ENCODE measurements at regions not wholly inside any gene's neighbourhood (a gene's known extent, or its start where the extent isn't known, plus 50 kb on each side); places are given as distances from the start of the nearest gene placed in this dataset.

DNA sequence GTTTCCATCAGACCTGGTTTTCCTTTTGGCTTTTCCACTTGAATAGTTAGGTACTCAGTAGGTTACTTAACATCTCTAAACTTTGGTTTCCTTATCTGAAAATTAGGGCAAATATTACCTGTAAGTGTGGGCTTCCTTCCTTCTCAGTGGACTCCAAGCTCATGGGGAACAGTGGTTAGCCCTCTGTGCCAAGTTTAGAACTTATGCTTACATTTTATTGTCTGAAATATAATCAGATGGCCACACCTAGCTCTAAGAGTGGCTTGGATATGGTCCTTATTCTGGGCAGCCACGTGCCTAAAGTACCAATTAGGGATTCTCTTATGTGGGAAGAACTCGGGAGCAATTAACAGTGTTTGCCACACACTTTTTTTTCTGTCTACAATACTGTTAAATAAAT is 133.9 kb downstream of the UCHL1 start:
- DNase-seq (ENCODE audit: low spot score), result no peak

DNA sequence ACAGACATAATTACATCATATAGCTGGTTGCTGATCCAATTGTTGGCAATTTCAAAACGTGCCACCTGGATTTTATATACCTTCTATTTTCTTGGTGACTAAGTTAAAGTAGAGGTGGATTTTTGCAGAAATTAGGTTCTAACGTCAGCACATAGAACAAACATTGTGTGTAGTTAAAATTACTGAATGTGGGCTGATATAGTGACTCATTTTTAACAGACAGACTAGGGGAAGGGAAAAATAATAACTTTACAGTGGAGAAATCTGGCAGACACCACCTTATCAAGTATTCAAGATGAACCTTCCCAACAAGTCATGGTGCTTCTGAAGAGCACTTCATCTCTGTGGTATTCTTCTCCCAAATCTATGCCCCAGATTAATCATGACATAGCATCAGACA is 134.5 kb downstream of the UCHL1 start:
- no peak for DNase-seq (ENCODE audit: low spot score)

DNA sequence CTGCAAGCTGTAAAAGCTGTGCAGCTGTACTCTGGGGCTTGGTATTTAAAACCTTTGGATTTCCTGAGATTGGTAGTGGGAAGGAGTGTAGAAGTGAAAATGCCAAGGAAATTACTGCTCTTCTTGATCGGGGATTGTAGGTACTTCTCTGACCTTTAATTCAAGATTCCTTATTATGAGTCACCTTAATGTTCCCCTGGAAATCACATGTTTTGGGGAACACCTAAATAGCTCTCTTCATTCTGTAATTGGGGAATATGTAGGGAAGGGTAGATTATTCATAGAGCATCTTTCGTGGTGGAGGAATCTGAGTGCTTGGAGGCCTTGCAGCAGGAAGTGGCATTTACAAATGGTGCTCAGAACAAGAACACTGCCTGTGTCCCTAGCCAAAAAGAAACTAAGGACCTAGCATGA is 137.8 kb downstream of the UCHL1 start:
- DNase-seq (ENCODE audit: low spot score), result no peak

DNA sequence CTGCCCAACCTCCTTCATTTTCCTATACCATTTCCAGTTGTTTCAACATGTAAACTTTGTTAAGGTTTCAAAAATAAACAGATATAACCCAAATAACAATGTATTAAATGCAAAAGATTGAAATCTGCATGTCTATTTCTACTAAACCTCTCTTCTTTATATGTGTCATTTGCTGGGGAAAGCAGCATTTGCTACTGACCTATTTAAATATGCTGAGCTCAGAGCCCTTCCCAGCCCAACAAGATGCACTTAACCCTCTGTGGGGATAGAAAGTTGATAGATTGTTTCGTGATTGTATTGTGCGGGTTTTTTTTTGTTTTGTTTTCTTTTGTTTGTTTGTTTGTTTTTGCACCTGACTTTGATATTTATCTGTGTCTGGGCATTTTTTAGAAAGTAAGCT is 139.5 kb downstream of the UCHL1 start:
- DNase-seq (ENCODE audit: low spot score), result no peak

DNA sequence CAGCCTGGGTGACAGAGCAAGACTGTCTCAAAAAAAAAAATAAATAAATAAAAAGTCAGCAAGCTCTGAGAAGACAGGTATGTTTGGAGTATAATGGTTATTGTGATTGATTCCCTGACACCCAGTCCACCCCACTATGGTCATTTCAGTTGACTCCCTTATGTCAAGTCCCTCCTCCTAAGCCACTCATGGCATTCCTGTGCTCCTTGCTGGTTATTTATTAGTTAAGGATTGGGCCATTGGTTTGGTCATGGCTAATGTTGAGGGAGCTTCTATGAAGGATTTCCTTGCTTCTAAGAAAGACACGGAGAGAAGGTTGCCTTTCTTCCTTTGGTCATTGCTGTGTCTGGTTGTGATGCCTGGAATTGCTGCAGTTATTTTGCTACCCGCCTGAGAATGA is 140.1 kb downstream of the UCHL1 start:
- no peak for DNase-seq (ENCODE audit: low spot score)

DNA sequence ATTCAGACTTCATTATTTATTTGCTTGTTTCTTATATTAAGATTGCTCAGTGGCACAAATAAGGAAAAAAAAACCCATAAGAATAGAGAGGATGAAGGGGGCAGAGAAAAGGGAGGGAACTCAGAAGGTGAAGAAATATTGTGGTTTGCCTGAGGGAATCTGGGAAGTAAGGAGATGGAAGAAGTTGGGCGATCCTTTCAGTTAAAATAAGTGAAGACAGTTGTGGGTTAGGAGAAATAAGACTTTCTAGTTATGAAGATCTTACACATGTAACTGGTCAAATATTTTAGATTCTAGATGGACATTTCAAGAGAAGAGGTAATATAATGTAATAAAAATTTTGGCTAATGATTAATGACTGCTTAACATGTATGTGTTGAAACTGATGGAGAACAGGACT is 138.7 kb upstream of the LIMCH1 start:
- no peak for DNase-seq (ENCODE audit: low spot score)

DNA sequence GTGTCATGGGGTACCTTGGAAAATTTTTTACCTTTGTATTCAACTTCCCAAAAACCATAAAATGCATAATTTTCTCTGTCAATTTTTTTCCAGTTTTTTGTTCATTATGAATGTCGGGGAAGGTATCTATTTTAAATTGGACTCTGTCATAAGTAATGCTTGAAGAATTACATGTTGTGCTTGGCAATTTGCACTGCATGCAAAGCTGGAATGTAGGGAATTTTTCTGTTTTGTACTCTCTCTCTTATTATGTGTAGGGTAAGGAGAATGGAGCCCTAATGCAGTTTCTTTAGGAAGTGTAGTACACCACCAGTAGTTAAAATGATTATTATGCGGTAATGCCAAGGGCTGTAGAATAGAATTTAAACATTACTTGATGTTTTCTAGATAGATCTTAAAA is 137.7 kb upstream of the LIMCH1 start:
- no peak for DNase-seq (ENCODE audit: low spot score)

DNA sequence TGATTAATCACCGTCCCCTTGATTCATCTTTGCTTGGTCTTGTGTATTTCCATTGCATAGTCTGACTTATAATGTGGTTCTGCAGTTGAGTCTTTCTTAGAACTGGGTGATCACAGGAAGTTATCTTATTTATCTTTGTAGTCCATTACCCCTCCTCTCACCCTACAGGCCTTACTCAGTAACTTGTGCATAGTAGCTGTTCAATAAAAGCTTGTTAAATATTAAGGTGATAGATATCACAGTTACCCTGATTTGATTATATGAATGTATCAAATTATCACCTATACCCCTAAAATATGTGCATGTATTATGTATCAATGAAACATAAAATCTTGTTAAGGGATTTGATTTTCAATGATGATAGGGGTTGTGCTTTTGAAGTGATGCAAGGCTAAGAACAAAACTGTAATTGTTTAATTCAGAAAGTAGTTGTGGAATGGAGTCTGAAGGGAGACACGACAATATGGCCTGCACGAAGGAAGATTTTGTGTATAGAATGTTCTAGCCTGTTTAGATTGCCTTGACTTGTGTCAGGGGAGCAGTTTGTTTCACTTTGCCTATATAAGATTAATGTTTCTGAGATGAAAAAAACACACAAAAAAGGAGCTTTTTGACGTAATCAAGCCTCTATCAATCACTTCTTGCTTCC is 132.4 kb upstream of the LIMCH1 start:
- DNase-seq (ENCODE audit: low spot score), result no peak

DNA sequence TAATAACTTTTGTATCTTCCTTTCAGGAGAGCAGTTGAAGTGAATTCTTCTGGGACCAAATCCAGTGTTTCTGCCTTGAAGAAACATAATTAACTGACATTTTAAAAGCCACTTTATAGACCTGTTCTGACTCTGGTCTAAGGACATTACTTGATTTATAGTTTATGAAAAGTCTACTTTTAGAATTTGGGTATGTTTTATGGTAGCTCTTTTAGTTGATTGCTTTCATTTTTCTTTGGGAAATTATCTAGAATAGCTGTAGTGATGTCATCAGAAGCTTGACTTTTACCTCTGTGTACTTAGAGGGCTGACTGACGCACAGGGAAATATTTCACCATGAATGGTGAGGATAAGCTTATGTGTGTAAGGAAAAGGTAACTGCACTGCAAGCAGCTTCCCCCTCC is 131.8 kb upstream of the LIMCH1 start:
- DNase-seq (ENCODE audit: low spot score), result no peak

DNA sequence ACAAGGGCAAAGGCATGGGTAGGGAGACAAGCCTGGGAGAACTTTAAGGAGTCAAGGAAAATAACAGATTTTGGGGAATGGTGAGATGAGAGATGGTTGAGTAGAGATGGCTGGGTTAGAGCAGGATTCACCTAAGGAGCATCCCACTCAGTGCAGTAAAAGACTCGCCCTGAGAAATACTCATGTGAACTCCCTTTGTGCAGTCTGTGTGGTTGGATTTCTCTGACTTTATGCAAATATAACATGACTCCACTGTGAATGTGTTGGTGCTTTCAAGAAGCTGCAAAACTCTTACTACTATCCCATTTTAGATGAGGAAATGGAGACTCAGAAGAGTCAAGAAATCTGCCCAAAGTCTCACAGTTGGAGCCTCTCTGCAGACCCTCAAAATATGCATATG is 129.8 kb upstream of the LIMCH1 start:
- DNase-seq (ENCODE audit: low spot score), result no peak

DNA sequence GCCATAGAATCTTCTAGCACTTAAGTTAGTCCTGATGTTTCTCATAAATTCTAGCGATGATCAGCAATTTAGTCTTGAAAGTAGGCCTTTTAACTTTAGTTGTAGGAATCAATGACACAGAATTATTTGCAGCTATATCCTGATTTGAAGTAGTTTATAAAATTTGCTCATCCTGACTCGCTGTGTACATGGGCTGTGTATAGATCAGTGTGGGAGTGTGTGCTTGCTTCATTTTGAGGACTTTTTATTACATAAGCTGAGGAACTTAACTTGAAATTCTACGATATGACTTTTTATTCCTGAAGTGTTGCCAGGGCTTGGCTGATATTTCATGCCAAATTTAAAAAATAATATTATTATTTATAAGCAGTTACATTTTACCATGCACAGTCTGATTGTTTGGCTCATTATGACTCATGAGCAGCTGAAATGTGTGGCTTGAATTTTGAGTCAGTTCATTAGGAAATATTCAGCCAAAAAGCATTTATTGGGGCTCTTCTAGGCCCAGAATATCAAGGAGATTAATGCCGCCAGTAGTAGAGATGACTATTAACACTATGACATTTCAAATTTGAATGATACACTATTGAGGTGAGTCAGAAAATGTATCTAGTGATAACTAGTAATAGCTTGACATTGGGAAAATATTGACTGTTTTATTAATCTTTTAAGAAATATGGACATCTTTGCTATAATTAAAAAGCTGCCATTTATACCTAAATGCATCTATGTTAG is 128.9 kb upstream of the LIMCH1 start:
- DNase-seq (ENCODE audit: low spot score), result no peak

DNA sequence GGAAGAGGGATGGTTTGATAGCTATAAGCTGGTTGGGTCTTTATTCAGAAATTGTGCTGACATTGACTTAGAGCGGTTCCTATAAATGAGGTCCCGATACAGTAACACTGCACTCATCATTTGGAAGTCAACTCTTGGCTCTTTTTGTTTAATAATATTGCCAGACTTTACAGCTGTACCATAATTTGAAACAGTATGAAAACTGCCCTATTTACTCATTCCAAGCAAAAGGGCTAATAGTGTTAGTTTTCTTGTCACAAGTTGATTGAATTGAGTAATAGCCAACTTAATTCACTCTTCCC is 128.4 kb upstream of the LIMCH1 start:
- no peak for DNase-seq (ENCODE audit: low spot score)

DNA sequence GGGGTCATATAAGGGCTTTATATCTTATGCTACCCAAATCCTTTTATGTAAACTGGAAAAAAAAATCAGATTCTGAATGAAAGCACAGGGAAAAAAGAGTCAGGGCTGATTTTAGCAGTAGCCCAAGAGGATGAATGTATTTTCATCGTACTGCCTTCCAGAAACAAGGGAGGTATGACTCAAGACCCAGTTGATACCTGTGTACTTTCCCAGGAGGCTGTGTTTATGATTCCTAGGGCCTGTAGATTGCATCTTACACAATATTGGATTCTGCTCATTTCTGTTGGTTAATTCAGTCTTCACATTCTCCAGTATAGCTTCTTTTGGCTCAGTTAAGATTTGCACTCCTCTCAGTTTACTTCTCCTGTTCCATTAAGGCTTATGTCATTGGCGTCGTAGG is 127.9 kb upstream of the LIMCH1 start:
- no peak for DNase-seq (ENCODE audit: low spot score)

DNA sequence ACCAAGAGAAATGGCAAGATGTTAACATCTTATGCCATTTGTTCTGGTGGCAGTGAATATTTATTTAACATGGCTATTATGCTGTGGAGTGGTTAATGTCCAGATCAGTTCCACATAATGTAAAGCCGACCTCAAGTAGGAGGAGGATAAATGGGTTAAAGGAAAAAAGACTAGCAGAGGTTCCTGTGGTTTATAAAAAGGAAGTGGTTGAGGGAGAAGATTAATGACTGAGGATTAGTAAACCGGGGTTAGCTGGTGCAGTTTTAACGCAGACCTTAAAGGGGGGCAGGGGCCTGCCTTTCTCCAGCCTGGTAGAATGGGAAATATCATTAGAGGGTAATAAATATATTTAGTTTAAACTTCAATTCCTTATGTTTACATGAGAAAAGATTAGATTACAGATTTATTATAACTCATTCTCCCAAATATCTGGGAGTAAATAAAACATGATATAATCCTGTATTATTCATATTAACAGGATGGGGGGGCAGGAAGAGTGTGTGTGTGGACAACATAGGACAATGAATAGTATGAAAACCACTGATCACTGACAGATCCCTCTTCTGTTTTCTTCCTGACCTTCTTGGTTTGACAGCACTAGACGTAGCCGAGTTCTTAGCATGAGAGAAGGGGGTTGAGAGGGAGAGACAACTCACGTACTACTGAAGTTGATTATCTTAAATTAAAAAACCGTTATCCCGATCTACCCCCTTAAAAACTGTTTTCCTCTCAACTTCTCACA is 124.1 kb upstream of the LIMCH1 start:
- DNase-seq (ENCODE audit: low spot score), result no peak

DNA sequence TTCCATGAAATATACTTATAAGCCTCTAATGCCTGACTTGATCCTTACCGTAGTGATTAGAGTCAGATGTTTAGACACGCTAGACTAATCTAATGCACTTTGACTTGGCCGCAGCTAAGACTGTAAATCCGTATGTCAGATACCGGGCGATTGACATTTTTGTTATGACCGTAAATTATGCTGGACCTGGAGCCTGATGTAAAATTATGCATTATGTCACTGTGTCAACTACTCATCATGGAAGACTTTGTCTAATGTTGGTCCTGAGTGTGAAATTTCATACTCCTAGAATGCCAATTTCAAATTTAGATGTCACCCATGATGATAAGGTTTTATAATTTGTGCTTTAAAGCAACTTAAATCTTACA is 123.6 kb upstream of the LIMCH1 start:
- no peak for DNase-seq (ENCODE audit: low spot score)

DNA sequence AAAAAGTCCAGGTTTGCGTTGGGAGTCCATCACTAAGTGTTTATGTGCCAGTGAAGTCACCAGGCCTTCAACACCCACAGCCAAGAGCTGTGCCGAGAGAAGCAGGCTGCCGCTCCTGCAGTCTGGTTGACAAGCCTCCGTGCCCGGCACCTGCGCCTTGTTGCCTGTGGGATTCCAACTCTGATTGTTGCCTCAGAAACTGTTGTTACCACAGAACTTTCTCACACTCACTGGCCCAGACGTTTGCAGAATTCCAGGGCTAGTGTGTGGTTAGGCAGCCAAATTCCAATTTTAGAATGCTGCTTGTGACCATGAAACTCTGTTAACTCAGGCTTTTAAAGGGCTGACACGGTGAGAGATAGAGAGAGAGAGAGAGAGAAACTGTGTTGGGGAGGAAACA is 119.5 kb upstream of the LIMCH1 start:
- no peak for DNase-seq (ENCODE audit: low spot score)

DNA sequence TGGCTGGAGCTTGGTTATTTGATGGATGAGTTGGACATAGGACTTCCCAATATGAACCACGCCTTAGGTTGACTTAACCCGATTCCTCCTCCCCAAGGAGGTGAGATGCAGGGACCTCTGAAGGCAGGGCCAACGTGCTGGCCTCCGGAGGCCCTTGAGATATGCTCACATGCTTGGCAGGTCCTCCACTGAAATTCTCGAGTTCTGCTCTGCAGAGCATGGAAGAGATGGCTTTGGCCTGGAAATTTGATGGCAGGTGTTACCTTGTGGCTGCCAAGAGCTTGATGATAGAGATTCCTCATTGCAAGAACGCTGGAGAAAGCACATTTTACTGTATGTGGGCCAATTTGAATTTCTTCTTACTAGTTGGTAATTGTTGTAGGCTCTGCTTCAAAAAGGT is 117.4 kb upstream of the LIMCH1 start:
- no peak for DNase-seq (ENCODE audit: low spot score)

DNA sequence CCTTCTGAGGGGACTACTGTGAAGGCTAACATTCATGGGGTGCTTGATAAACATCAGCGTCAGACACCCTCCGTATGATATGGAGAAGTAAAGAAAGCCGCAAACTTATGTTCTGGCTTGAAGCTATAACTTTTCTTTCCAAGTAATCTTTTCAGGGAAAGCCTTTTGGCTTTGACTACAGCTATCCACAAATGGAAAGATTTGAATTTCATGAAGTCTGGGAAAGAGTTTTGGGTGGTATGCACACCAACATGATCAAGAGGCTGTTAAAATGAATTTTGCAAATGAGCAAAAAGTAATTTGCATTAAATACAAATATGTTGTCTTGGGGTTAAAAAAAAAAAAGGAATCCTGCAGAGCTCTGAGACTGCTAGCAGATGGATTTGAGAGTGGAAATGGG is 114.8 kb upstream of the LIMCH1 start:
- DNase-seq (ENCODE audit: low spot score), result no peak

DNA sequence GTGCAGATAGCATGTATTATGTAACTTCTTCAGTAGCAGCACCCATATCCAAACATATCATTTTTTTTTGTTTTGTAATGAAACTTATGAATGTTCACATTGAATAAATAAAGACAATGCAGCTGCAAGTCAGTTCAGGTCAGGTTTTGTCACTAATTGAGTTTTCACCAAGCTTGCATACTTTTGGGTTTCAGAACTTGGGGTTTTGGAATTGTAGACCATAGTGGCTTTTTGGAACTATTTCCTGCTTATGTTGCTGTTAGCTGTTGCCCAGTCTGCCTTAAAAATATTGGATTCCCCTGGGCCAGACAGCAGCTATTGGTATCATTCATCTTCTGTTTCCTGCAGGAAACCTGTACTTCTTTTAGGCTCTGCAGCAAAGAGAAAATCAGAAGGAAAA is 113.4 kb upstream of the LIMCH1 start:
- DNase-seq (ENCODE audit: low spot score), result no peak

DNA sequence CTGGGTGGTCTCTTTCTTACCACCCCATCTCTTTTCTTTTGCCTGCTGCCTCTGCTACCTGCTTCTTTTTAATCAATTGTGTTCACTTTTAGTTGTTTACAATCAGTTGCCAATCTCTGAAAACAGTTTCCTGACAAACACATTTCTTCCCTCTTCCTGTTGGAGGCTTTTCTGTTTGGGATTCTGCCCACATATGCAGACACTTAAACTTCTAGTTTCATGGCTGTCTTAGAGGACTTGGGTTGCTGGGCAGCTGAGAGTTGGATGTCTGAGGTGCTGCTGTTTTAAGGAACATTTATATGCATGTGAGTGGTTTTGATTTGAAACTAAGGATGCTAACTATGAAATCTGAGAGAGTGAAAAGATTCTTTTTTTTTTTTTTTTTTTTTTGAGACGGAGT is 112.3 kb upstream of the LIMCH1 start:
- DNase-seq (ENCODE audit: low spot score), result no peak

DNA sequence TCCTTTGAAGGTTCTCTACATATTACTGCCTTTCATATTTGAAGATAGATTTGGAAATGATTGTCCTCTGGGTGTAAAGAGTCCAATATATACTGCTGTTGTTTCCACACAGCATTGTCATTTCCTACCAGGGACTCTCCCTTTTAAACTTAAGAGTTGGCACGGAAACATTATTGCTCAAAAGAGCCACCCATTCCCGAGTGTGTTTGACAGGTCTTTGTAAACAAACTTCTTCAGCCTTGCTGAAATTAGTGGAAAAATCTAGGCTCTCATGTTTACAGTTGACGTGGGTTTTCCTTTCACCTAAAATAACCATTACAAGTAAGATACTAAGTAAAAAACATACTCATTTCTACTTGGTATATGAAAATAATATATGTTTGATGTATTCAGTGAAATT is 111.4 kb upstream of the LIMCH1 start:
- no peak for DNase-seq (ENCODE audit: low spot score)

DNA sequence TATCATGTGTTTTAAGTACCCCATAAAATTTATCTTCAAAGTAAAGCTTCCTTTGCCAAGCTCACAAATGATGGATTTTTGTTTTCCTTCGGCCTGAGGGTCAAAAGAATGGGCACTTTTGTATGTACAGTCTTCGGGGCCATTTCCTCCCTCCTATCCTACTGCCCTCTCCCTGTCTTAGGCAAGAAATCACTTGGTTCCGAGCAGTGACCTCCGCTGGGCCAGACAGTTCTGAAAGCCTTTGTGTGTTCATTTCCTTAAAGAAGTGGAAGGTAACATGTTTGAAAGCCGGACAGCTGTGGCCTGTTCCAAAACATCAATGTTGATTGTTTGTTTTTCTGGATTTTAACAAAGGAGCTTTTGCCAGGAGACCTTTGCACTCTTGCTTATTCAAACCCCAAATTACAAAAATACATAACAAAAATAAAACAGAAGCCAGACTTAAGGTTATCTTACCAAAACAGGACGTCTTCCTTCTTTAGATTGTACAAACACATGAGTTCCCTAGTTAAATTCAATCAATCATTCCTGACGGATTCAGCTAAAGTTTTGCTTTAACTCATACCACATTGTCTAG is 110.6 kb upstream of the LIMCH1 start:
- no peak for DNase-seq (ENCODE audit: low spot score)

DNA sequence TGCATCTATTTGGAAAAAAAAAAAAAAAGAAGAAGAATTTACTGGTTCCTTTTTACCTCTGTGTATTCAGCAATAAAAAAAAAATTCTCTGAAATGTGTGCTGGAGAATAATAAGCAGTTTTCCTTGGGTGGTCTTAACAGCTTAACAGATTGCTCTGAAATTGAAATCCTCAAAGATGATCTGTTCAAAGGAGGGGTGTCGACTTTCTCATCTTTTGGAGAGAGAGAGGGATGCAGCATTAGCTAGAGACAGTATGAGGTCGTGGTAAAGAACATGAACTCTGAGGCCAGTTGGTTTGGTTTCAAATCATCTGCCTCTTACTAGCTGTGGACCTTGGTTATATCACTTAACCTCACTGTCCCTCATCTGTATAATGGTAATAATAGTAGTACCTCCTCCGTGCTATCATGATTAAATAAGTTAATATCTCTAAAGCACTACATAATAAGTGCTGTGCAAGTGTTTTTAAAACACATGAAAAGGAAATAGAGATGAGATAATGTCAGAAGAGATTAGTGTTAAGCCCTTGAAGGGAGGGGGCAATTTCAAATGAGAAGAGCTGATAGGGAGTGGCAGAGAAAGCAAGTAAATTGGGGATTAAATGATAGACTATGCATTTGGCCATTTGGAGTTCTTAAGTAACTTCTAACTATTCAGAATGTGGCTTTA is 109.9 kb upstream of the LIMCH1 start:
- DNase-seq (ENCODE audit: low spot score), result no peak

Data from iPS-NIHi11 (cell line).